T1000 (cell line): ENCODE measurements at regions not wholly inside any gene's neighbourhood (a gene's known extent, or its start where the extent isn't known, plus 50 kb on each side); places are given as distances from the start of the nearest gene placed in this dataset.
A peak's percentile ranks its signal among the peaks of the same experiment; 100 is the strongest.

Experiments used
- DNase-seq: peaks from one replicate; lab custom pipeline; 2025; ENCODE audit warnings: mixed read lengths; lab: John Stamatoyannopoulos, UW

DNA sequence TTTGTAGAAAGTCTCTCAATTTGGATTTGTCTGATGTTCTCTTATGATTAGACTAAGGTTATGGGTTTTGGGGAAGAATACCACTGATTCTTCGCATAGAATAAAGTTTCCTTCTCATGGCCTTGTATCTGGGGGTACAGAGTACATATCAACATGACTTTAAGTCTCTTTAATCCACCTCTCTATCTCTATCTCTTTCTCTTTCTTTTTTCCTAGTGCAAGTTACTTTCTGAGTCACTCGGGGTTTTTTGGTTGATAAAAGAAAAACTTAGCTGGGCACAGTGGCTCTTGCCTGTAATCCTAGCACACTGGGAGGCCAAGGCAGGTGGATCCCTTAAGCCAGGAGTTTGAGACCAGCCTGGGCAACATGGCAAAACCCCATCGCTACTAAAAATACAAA is 100.1 kb upstream of the MAP4K3 start:
- DNase-seq: no peak

GRCh38 chr2:39538718-39539117 is 101.6 kb upstream of the MAP4K3 start:
- no peak for DNase-seq

DNA sequence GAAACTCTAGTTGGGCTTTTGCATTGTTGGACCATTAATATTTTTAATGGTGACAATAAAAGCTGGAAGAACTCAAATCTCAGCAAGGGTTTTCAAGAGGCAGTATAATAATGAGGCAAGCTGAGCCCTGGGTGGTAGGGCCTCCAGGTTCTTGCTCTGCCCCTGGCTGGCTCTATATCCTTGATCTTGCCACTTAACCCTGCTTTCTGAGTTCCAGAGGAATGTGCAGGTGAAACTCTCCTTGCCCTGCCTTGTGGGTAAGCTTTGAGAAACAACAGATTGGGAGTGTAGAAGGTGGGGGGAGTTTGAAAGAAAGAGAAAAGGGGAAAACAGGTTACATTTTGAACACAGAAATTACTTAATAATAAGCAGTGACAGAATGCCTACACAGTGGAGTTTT is 103.3 kb upstream of the MAP4K3 start:
- no peak for DNase-seq

DNA sequence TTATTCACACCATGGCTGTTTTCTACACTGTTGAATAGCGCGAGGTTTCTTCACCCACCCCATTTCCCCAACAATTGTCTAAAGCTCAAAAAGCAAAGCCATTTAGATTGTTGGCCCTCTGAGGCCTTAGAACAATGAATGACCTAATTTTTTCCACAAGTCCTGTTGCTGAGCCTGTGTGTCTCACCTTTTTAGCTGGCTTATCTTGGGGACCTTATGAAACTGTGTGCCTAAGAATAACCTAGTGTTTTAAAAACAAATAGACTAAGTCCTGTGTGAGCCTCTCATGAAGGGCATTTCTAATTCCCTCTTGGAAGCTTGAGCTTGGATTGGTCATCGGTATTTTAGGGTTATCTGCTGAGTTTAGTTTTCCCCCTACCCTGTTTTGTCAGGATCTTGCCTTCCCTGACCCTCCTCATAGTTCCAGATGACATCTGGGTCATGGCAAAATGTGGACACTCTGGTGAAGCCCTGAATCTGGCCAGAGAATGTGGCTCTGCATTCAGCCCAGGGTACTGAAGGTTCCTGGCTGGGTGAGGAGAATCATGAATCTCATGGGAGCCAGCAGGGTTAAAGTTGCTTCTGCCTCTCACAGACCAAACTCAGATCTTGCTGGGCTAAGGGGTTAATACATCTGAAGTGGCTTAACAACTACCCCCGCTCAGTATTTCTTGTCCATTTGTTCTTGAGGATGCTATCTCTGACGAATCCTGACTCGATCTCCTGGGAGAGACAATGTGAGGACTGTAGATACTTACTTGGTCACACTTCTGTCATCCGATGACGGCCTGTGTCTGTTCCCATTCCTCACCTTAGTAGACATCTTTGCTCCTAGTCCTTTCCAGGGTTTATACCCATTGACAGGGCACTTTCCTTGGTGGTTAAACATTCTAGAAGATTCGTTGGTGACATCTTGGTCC is 104.2 kb upstream of the MAP4K3 start:
- DNase-seq: no peak

DNA sequence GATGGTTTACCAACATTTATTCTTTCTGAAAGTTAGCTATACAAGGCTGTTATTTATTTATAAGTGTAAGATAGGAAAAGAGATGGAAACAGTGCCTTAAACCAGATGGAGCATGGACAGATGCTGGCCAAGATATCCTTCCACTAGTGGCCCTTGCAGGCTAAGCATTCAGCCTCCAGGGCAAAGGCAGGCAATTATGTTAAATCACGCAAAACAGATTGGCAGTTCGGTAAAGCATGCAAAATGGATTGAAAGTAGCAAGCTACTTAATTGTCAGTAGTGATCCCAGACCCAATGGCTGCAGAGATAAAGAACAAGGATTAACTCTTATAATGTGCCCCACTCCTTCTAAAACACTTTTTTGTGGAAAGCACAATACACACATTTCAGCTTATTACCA is 105.4 kb upstream of the MAP4K3 start:
- DNase-seq: no peak

DNA sequence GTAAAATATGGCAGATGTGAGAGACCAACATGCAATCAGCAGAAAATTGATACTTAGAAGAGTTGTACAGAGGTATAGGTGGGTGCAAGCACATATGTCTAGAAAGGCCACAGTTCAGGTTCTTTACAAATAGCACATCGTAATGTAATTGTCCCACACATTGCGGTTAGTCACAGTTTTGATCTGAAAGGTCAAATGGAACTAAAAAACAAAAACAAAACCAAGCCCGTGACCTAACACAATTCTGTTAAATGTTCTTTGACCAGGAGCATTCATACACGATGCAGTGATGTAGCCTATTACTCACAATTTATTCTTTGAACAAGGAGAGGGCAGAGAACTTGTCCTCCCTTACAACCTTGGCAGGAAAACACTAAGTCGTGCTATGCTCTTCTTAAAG is 108.9 kb upstream of the MAP4K3 start:
- no peak for DNase-seq

GRCh38 chr2:39546409-39546808 is 109.3 kb upstream of the MAP4K3 start:
- DNase-seq: no peak

DNA sequence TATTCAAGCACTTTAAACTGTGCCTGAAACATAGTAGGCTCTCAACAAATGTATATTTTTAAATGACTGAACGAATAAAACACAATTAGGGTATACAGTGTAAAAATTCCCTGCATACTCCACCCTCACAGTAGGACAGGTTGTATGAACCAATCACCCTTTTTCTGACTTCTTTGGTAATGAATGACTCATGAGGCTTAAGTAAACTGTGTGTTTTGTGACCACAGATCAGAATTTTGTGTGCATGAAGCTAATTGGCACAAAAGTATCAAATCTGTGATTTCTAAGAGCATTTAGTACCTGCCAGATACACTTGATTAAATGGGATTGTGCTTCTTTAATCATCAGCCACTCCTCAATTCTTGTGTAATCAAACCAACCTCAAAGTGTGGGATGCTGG is 109.9 kb upstream of the MAP4K3 start:
- no peak for DNase-seq

GRCh38 chr2:39547811-39548719 is 111.0 kb upstream of the MAP4K3 start:
- DNase-seq: peak; percentile 65

- DNase-seq: no peak
These were observed 111.9 kb upstream of the MAP4K3 start for GRCh38 chr2:39549000-39549399.

GRCh38 chr2:39549718-39550464 is 112.8 kb upstream of the MAP4K3 start:
- DNase-seq: no peak

- DNase-seq: no peak
These were observed 113.7 kb upstream of the MAP4K3 start for GRCh38 chr2:39550701-39551285.

DNA sequence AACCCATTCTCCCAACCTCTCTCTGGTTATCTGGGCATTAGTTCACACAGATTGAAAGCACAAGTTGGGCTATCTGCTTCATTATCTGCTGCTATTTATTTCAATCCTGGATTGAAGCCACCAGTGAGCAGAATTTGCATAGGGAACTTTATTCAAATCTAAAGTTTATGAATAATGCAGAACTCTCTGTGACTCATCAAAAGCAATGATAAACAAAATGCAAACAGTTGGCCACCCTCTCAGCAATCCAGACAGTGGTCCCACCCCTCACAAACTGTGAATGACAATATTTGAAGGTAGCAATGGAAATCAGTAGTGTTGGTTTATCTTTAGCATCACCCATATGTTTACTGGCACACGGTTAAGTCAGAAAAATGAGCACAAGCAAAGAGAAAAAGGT is 106.8 kb upstream of the TMEM178A start:
- no peak for DNase-seq

DNA sequence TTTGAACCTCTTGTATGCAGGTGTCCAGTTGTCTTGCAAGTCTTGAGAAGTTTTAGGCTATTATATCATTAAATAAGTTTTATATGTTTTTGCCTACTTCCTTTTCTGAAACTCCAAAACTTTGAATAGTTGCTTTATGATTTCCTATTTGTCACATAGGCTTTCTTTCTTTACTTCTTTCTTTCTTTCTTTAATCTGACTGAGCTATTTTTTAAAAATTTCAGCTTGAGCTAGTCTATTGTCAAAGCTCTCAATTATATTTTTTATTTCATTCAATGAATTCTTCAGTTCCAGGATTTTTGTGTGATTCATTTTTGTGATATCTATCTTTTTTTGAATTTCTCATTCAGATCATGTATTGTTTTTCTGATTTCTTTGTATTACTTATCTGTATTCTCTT is 102.1 kb upstream of the TMEM178A start:
- no peak for DNase-seq

GRCh38 chr2:39567507-39567906 is 98.2 kb upstream of the TMEM178A start:
- DNase-seq: no peak

DNA sequence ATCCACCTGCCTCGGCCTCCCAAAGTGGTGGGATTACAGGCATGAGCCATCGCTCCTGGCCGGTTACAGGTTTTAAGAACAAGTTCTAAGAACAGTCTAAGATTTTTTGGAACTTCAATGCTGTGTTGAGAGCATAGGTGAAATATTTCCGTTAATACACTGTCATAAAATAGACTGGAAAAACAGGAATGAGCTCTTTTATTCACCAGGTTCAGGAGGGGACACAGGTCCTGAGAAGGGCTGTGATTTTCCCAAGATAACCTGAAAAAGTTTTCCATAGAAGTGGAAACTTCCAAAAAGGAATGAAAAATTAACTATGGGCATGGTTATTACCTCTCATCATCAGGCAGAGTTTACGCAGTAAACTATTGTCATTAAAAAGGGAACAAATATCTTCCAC is 97.6 kb upstream of the TMEM178A start:
- no peak for DNase-seq

GRCh38 chr2:39568561-39569006 is 97.1 kb upstream of the TMEM178A start:
- no peak for DNase-seq

DNA sequence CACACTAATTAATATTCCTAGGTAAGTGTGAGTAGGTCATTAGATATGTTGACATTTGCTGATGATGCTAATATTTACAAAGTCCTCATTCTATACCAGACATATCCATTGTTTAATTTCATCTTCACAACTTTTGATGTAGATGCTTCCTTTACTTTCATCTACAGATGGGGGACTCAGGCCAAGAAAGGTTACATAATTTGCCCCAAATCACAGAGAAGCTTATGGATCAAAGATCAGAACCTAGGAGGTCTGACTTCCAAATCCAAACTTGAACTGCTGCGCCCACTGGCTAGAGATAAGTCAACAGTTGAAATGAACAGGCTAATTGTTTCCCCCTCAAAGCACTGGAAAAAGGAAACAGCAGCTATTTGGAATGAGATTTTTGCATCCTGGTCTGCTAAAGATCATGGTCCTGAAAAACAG is 95.6 kb upstream of the TMEM178A start:
- DNase-seq: no peak

DNA sequence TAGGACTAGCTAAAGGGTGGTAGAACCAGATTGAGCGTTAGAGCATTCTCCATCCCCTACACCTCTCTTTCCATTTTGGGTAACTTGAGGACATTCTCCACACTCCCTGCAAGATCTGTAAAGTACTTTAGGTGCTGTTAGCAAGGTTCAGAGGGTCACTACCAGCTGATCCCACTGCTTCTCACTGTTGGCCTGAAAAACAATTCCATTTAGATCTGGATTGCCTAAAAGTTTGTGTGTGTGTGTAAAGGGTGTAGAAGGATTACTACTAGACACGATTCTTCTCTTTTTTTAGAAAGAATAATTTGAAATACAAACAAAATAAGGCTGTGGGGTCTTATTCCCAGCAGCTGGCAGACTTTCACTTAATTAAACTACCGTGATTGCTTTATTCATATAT is 95.1 kb upstream of the TMEM178A start:
- DNase-seq: no peak

GRCh38 chr2:39571111-39571731 is 94.5 kb upstream of the TMEM178A start:
- no peak for DNase-seq

DNA sequence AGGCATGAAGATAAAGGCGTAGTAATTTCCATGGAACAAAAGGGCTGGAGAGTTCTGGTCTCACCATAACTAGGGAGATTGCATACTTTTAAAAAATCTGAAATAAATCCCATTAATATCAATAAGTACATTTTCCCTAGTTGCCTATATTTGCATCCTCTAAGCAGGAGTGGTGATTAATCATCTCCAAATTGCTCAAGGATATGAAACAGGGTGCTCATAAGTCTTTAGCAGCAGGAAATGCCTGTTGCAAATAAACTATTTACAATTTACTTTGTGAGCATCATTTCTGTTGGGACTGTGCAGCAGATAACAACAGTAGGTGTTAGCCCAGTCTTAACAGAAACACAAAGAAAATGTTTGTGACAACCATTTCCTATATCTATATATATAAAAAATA is 92.4 kb upstream of the TMEM178A start:
- DNase-seq: no peak
